ENCODE measurements at regions not wholly inside any gene's neighbourhood (a gene's known extent, or its start where the extent isn't known, plus 50 kb on each side); places are given as distances from the start of the nearest gene placed in this dataset.

DNA sequence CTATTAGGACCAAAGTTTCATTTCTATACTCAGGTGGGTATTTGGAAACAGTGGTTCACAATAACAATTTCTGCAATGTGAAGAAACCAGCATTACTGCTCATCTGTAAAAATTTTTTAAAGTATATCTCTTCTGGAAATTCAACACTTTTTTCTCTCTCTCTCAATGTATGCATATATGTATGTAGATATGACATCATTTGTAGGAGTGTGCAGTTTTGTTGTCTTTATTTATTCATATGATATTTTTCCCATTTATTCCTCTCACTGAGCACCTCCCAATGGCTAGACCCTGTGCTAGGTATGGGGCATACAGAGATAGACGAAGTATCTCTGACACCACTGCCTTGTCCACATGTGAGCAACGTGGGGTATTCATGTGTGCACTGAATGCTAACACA lies 58.3 kb downstream of the RDH14 start:
- TF ChIP-seq CTCF (IDR thresholded peaks at IDR 0.05) (no peak), ZFX (IDR thresholded peaks at IDR 0.05; ENCODE audit: borderline replicate concordance) (no peak)
